ENCODE measurements at regions not wholly inside any gene's neighbourhood (a gene's known extent, or its start where the extent isn't known, plus 50 kb on each side); places are given as distances from the start of the nearest gene placed in this dataset.
"Not testable (repeated sequence)": the region's sequence is repeated elsewhere in the genome, so short reads cannot be mapped to it uniquely, and the experiment has no call there.

GRCh38 chr1:195294911-195295310 lies 1313.3 kb downstream of the KCNT2 start:
- in situ Hi-C loops (cut with HindIII; ENCODE audit: low sequenced_read_pairs), result no loop called here

- in situ Hi-C loops (cut with HindIII; ENCODE audit: low sequenced_read_pairs), result no loop called here
These were observed 1329.6 kb downstream of the KCNT2 start for GRCh38 chr1:195278644-195279043.

- in situ Hi-C loops (cut with HindIII; ENCODE audit: low sequenced_read_pairs), result no loop called here
These were observed 1332.5 kb downstream of the KCNT2 start for GRCh38 chr1:195275710-195276109.

- in situ Hi-C loops (cut with HindIII; ENCODE audit: low sequenced_read_pairs), result no loop called here
These were observed 1356.3 kb downstream of the KCNT2 start for GRCh38 chr1:195251900-195252299.

GRCh38 chr1:195243492-195243891 lies 1364.7 kb downstream of the KCNT2 start:
- in situ Hi-C loops (cut with HindIII; ENCODE audit: low sequenced_read_pairs), result no loop called here

GRCh38 chr1:195241066-195241465 lies 1367.2 kb downstream of the KCNT2 start:
- in situ Hi-C loops (cut with HindIII; ENCODE audit: low sequenced_read_pairs), result no loop called here

- in situ Hi-C loops (cut with HindIII; ENCODE audit: low sequenced_read_pairs), result no loop called here
These were observed 1369.9 kb downstream of the KCNT2 start for GRCh38 chr1:195238313-195238712.

- in situ Hi-C loops (cut with HindIII; ENCODE audit: low sequenced_read_pairs), result no loop called here
These were observed 1371.0 kb downstream of the KCNT2 start for GRCh38 chr1:195236991-195237889.

GRCh38 chr1:195218428-195219212 lies 1389.6 kb downstream of the KCNT2 start:
- in situ Hi-C loops (cut with HindIII; ENCODE audit: low sequenced_read_pairs), result no loop called here

- in situ Hi-C loops (cut with HindIII; ENCODE audit: low sequenced_read_pairs), result no loop called here
These were observed 1406.0 kb downstream of the KCNT2 start for GRCh38 chr1:195202241-195202640.

- in situ Hi-C loops (cut with HindIII; ENCODE audit: low sequenced_read_pairs), result no loop called here
These were observed 1407.5 kb downstream of the KCNT2 start for GRCh38 chr1:195200772-195201171.

GRCh38 chr1:195197116-195197515 lies 1411.1 kb downstream of the KCNT2 start:
- in situ Hi-C loops (cut with HindIII; ENCODE audit: low sequenced_read_pairs), result no loop called here

GRCh38 chr1:195195423-195196057 lies 1412.7 kb downstream of the KCNT2 start:
- in situ Hi-C loops (cut with HindIII; ENCODE audit: low sequenced_read_pairs), result no loop called here

- in situ Hi-C loops (cut with HindIII; ENCODE audit: low sequenced_read_pairs), result no loop called here
These were observed 1415.1 kb downstream of the KCNT2 start for GRCh38 chr1:195193134-195193533.

GRCh38 chr1:195188821-195189220 lies 1419.4 kb downstream of the KCNT2 start:
- in situ Hi-C loops (cut with HindIII; ENCODE audit: low sequenced_read_pairs), result no loop called here

- in situ Hi-C loops (cut with HindIII; ENCODE audit: low sequenced_read_pairs), result no loop called here
These were observed 1421.7 kb downstream of the KCNT2 start for GRCh38 chr1:195186544-195186943.

- in situ Hi-C loops (cut with HindIII; ENCODE audit: low sequenced_read_pairs), result no loop called here
These were observed 1422.5 kb downstream of the KCNT2 start for GRCh38 chr1:195185736-195186135.

- in situ Hi-C loops (cut with HindIII; ENCODE audit: low sequenced_read_pairs), result no loop called here
These were observed 1422.9 kb downstream of the KCNT2 start for GRCh38 chr1:195185321-195185720.

- in situ Hi-C loops (cut with HindIII; ENCODE audit: low sequenced_read_pairs), result no loop called here
These were observed 1434.5 kb downstream of the KCNT2 start for GRCh38 chr1:195173753-195174152.

- in situ Hi-C loops (cut with HindIII; ENCODE audit: low sequenced_read_pairs), result not testable (repeated sequence)
These were observed 1448.4 kb downstream of the KCNT2 start for GRCh38 chr1:195159795-195160194.

- in situ Hi-C loops (cut with HindIII; ENCODE audit: low sequenced_read_pairs), result no loop called here
These were observed 1450.1 kb downstream of the KCNT2 start for GRCh38 chr1:195158091-195158490.

Data from endothelial cell of hepatic sinusoid (primary cell).